Trophoblast cell (in vitro differentiated cells and primary cell): ENCODE measurements at regions not wholly inside any gene's neighbourhood (a gene's known extent, or its start where the extent isn't known, plus 50 kb on each side); places are given as distances from the start of the nearest gene placed in this dataset.

Experiments used
- DNase-seq, 2 donors: peaks; one replicate each; pipeline ENCODE4 v3.0.0-alpha.2; 2016
- H2AFZ ChIP-seq: 2 replicates; pipeline ENCODE4 v1.6.1; 2013; ENCODE audit warnings: low read length, moderate library complexity, mild to moderate bottlenecking; ENCODE audit not compliant: insufficient read depth, poor library complexity
- H2AK5ac ChIP-seq: 2 replicates; pipeline ENCODE4 v1.6.1; 2013; ENCODE audit warnings: mild to moderate bottlenecking, low read length
- H2BK120ac ChIP-seq: 2 replicates; pipeline ENCODE4 v1.6.1; 2013; ENCODE audit warnings: low read length, mild to moderate bottlenecking, moderate library complexity; ENCODE audit not compliant: insufficient read depth, poor library complexity
- H2BK12ac ChIP-seq: 2 replicates; pipeline ENCODE4 v1.6.1; 2013; ENCODE audit warnings: mild to moderate bottlenecking, low read length, moderate library complexity
- H2BK5ac ChIP-seq: 2 replicates; pipeline ENCODE4 v1.6.1; 2013; ENCODE audit warnings: low read length, low read depth, moderate library complexity, mild to moderate bottlenecking; ENCODE audit not compliant: poor library complexity
- H3K14ac ChIP-seq: 2 replicates; pipeline ENCODE4 v1.6.1; 2013; ENCODE audit warnings: mild to moderate bottlenecking, low read length
- H3K18ac ChIP-seq: 2 replicates; pipeline ENCODE4 v1.6.1; 2013; ENCODE audit warnings: mild to moderate bottlenecking, low read length
- H3K23ac ChIP-seq: 2 replicates; pipeline ENCODE4 v1.6.1; 2013; ENCODE audit warnings: low read length
- H3K27ac ChIP-seq: 2 replicates; pipeline ENCODE4 v1.5.1; 2013; ENCODE audit warnings: low read depth, mild to moderate bottlenecking, inconsistent platforms, low read length, moderate library complexity
- H3K27me3 ChIP-seq: 2 replicates; pipeline ENCODE4 v1.6.1; 2013; ENCODE audit warnings: inconsistent platforms, mild to moderate bottlenecking, low read length, moderate library complexity; ENCODE audit not compliant: insufficient read depth
- H3K36me3 ChIP-seq, 2 experiments: 1 replicate in 1 of 2; 2 replicates in 1 of 2; pipeline ENCODE4 v1.6.1; 2013; ENCODE audit warnings: low read length in 2 of 2, mild to moderate bottlenecking in 2 of 2, moderate library complexity in 1 of 2; ENCODE audit not compliant: insufficient read depth in 2 of 2, control insufficient read depth in 1 of 2
- H3K4ac ChIP-seq: 2 replicates; pipeline ENCODE4 v1.6.1; 2013; ENCODE audit warnings: low read depth, mild to moderate bottlenecking, low read length, moderate library complexity
- H3K4me1 ChIP-seq, 2 experiments: 1 replicate in 1 of 2; 2 replicates in 1 of 2; pipeline ENCODE4 v1.6.1; 2013; ENCODE audit warnings: low read length in 2 of 2, mild to moderate bottlenecking in 2 of 2, moderate library complexity in 1 of 2; ENCODE audit not compliant: insufficient read depth in 2 of 2, control insufficient read depth in 1 of 2
- H3K4me2 ChIP-seq: 2 replicates; pipeline ENCODE4 v1.6.1; 2013; ENCODE audit warnings: inconsistent platforms, mild to moderate bottlenecking, low read length, moderate library complexity
- H3K4me3 ChIP-seq: 2 replicates; pipeline ENCODE4 v1.5.1; 2013; ENCODE audit warnings: mild to moderate bottlenecking, low read depth, low read length, inconsistent platforms
- H3K79me1 ChIP-seq: one replicate; pipeline ENCODE4 v1.6.1; 2013; ENCODE audit warnings: low read length
- H3K79me2 ChIP-seq: 2 replicates; pipeline ENCODE4 v1.6.1; 2013; ENCODE audit warnings: low read length, mild to moderate bottlenecking; ENCODE audit not compliant: control insufficient read depth, insufficient read depth, poor library complexity
- H3K9ac ChIP-seq: 2 replicates; pipeline ENCODE4 v1.6.1; 2013; ENCODE audit warnings: mild to moderate bottlenecking, low read length
- H3K9me3 ChIP-seq: 2 replicates; pipeline ENCODE4 v1.6.1; 2013; ENCODE audit warnings: low read depth, mild to moderate bottlenecking, control low read depth, inconsistent platforms, low read length; ENCODE audit not compliant: insufficient read depth
- H4K12ac ChIP-seq: 2 replicates; pipeline ENCODE4 v1.6.1; 2013; ENCODE audit warnings: low read depth, mild to moderate bottlenecking, low read length, moderate library complexity
- H4K8ac ChIP-seq: 2 replicates; pipeline ENCODE4 v1.6.1; 2013; ENCODE audit warnings: low read depth, mild to moderate bottlenecking, low read length, moderate library complexity
- H4K91ac ChIP-seq: one replicate; pipeline ENCODE4 v1.6.1; 2013; ENCODE audit warnings: low read depth, mild to moderate bottlenecking, low read length, moderate library complexity
- WGBS: extraction: QIAGEN DNeasy Blood & Tissue Kit; methylation state at CpG from one replicate; pipeline ENCODE4 v1.1.7; 2013; ENCODE audit warnings: missing lambda C conversion rate; ENCODE audit not compliant: insufficient read length, insufficient coverage; ENCODE audit errors: extremely low coverage; 5-methylcytosine and 5-hydroxymethylcytosine counted together

DNA sequence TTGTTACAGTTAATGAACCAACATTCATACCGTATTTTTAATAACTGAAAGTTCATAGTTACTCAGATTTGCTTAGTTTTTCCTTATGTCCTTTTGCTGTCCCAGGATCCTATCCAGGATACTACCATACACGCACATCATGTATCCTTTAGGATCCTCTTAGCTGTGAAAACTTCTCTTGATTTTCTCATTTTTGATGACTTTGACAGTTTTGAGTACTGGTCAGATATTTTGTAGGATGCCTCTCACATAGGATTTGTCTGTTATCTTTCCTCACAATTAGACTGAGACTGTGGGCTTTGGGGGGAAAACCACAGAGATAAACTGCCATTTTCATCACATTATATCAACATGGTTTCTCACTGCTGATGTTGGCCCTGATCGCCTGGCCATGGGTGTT, 491.3 kb upstream of the TRPC7 start:
- no peak overlapping the region for H3K4ac ChIP-seq
- H4K91ac ChIP-seq: no peak overlapping the region
- no peak overlapping the region for H4K8ac ChIP-seq
- peaks cover 2% of the 10 kb centered on the region for H3K9me3 ChIP-seq
- no peak overlapping the region for H3K18ac ChIP-seq
- no peak overlapping the region for H2AK5ac ChIP-seq
- H2BK5ac ChIP-seq: no peak overlapping the region
- DNase-seq: no peak
- H3K23ac ChIP-seq: no peak overlapping the region
- no CpG with 5 or more reads among the region's 3 CpGs for WGBS
- H3K4me1 ChIP-seq: no peaks in the 10 kb centered on the region
- no peak overlapping the region for H2BK120ac ChIP-seq
- no peak overlapping the region for H3K9ac ChIP-seq
- H3K27ac ChIP-seq: no peak overlapping the region
- no peak overlapping the region for H4K12ac ChIP-seq
- no peak overlapping the region for H2AFZ ChIP-seq
- H3K27me3 ChIP-seq: no peaks in the 10 kb centered on the region
- no peak overlapping the region for H3K4me3 ChIP-seq
- no peak overlapping the region for H3K4me2 ChIP-seq
- H3K14ac ChIP-seq: no peak overlapping the region
- H3K36me3 ChIP-seq: no peaks in the 10 kb centered on the region
- H3K79me2 ChIP-seq: no peaks in the 10 kb centered on the region
- H2BK12ac ChIP-seq: no peak overlapping the region
- no peaks in the 10 kb centered on the region for H3K79me1 ChIP-seq

DNA sequence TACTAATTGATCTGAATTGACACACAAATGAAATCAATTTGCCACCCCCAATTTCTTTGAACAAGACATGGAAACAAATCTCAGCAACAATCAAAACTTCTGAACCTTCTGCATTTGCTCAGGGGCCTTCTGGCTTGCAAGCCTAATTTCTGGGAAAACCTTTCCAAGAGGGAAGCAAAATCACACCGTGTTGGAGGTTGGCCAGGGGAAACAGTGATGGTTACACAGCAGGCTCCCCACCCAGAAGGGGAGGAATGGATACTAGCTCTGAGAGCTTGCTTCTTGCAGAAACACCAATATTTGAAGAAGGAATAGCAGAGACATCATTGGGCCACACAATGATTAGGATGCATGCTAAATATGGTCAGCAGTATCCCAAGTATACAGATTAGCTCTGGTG, 488.6 kb upstream of the TRPC7 start:
- Histone ChIP-seq H2BK120ac (no peak overlapping the region), H3K36me3 (no peaks in the 10 kb centered on the region), H3K4me1 (no peaks in the 10 kb centered on the region), H3K27me3 (no peaks in the 10 kb centered on the region), H3K27ac (no peak overlapping the region), H3K9ac (no peak overlapping the region), H3K9me3 (peaks cover 2% of the 10 kb centered on the region), H3K4ac (no peak overlapping the region), H4K91ac (no peak overlapping the region), H2BK5ac (no peak overlapping the region), H3K14ac (no peak overlapping the region), H3K4me3 (no peak overlapping the region), H4K8ac (no peak overlapping the region), H3K23ac (no peak overlapping the region), H4K12ac (no peak overlapping the region), H2AK5ac (no peak overlapping the region), H3K18ac (no peak overlapping the region), H3K79me2 (no peaks in the 10 kb centered on the region), H2AFZ (no peak overlapping the region), H3K4me2 (no peak overlapping the region), H3K79me1 (no peaks in the 10 kb centered on the region), H2BK12ac (no peak overlapping the region)
- WGBS: no CpG with 5 or more reads among the region's 1 CpG
- no peak for DNase-seq

GRCh38 chr5:136840601-136841000, 475.3 kb upstream of the TRPC7 start:
- Histone ChIP-seq H3K79me1 (no peaks in the 10 kb centered on the region), H3K4me2 (no peak overlapping the region), H3K9me3 (no peaks in the 10 kb centered on the region), H3K4ac (no peak overlapping the region), H2BK12ac (no peak overlapping the region), H4K8ac (no peak overlapping the region), H3K36me3 (no peaks in the 10 kb centered on the region), H3K23ac (no peak overlapping the region), H2BK5ac (no peak overlapping the region), H3K14ac (no peak overlapping the region), H3K27me3 (no peaks in the 10 kb centered on the region), H3K18ac (no peak overlapping the region), H3K9ac (no peak overlapping the region), H2AK5ac (no peak overlapping the region), H2AFZ (no peak overlapping the region), H4K91ac (no peak overlapping the region), H3K4me3 (no peak overlapping the region), H4K12ac (no peak overlapping the region), H3K79me2 (no peaks in the 10 kb centered on the region), H2BK120ac (no peak overlapping the region), H3K27ac (no peak overlapping the region), H3K4me1 (no peaks in the 10 kb centered on the region)
- DNase-seq: no peak

DNA sequence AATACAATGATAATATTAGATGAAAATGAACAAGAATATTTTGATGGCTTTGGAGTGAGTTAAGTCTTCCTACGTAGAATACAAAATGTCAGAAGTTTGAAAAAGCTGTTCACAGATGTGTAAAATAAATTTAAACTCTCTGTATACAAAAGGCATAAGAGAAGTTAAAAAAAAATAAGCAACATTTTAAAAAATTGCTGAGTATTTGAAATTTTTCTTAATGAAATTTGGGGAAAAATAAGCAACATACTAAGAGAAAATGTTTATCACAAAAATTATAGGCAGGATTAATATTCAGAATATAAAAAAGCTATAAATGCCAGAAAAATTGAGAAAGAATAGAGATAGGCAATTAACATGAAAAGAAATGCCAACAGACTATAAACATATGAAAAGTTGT, 470.7 kb upstream of the TRPC7 start:
- Histone ChIP-seq H3K4ac (no peak overlapping the region), H2AK5ac (no peak overlapping the region), H2BK120ac (no peak overlapping the region), H3K14ac (no peak overlapping the region), H2AFZ (no peak overlapping the region), H3K4me2 (no peak overlapping the region), H3K79me1 (no peaks in the 10 kb centered on the region), H3K9ac (no peak overlapping the region), H3K18ac (no peak overlapping the region), H3K27ac (no peak overlapping the region), H2BK12ac (no peak overlapping the region), H3K4me1 (no peaks in the 10 kb centered on the region), H3K9me3 (no peaks in the 10 kb centered on the region), H3K27me3 (no peaks in the 10 kb centered on the region), H3K4me3 (no peak overlapping the region), H3K23ac (no peak overlapping the region), H2BK5ac (no peak overlapping the region), H4K8ac (no peak overlapping the region), H4K91ac (no peak overlapping the region), H4K12ac (no peak overlapping the region), H3K79me2 (no peaks in the 10 kb centered on the region), H3K36me3 (no peaks in the 10 kb centered on the region)
- DNase-seq: no peak
- WGBS: no CpG with 5 or more reads among the region's 1 CpG

DNA sequence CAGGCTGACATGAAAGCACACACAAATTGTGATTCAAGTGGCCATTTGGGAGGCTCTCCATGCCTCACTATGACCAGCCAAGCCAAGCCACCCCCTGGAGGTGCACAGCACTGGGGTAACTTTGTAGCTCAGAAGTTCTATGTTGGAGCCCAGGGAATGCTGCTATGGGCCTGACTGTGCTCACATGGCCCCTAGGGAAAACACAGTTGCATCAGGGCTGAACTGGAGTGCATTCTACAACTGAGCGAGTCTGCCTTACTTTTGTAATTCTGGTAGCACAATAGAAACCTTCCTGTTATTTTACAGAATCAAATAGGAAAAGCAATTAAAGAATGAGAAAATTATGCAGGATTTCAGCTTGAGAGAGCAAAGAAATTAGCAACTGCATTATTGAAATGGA, 455.5 kb upstream of the TRPC7 start:
- no peak for DNase-seq
- H2AK5ac ChIP-seq: no peak overlapping the region
- H2BK12ac ChIP-seq: no peak overlapping the region
- H3K4me2 ChIP-seq: no peak overlapping the region
- no peak overlapping the region for H3K9ac ChIP-seq
- H3K79me2 ChIP-seq: no peaks in the 10 kb centered on the region
- H3K4me1 ChIP-seq: no peaks in the 10 kb centered on the region
- H3K36me3 ChIP-seq: no peaks in the 10 kb centered on the region
- H2BK5ac ChIP-seq: no peak overlapping the region
- H3K27me3 ChIP-seq: no peaks in the 10 kb centered on the region
- H3K79me1 ChIP-seq: no peaks in the 10 kb centered on the region
- no peak overlapping the region for H4K12ac ChIP-seq
- H3K23ac ChIP-seq: no peak overlapping the region
- no peak overlapping the region for H2AFZ ChIP-seq
- no peak overlapping the region for H3K4me3 ChIP-seq
- WGBS: no CpG with 5 or more reads among the region's 1 CpG
- no peak overlapping the region for H3K18ac ChIP-seq
- no peak overlapping the region for H2BK120ac ChIP-seq
- no peak overlapping the region for H3K27ac ChIP-seq
- no peak overlapping the region for H3K4ac ChIP-seq
- no peaks in the 10 kb centered on the region for H3K9me3 ChIP-seq
- H3K14ac ChIP-seq: no peak overlapping the region
- H4K8ac ChIP-seq: no peak overlapping the region
- no peak overlapping the region for H4K91ac ChIP-seq
